ENCODE measurements at regions not wholly inside any gene's neighbourhood (a gene's known extent, or its start where the extent isn't known, plus 50 kb on each side); places are given as distances from the start of the nearest gene placed in this dataset.

DNA sequence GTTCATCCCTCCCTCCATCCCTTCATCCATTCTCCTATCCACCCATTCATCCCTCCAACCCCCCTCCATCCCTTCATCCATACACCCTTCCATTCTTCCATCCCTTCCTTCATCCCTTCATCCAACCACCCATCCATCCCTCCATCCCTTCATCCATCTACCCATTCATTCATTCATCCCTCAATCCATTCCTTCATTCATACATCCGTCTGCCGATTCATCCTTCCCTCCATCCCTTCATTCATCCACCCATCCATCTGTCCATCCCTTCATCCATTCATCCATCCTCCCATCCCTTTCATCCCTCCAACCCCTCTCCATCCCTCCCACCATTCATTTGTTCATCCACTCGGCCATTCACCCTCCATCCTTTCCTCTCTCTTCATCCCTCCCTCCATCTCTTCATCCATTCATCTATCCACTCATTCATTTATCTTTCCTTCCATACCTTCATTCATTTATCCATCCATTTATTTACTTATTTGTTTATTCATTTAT is 95.7 kb downstream of the FOXL1 start:
- H3K4me1 ChIP-seq (ENCODE audit: control insufficient read depth in 2 of 2, insufficient read depth in 2 of 2, low read length in 2 of 2): peaks cover 0 to 12% of the 10 kb centered on the region in 2 donors
- H3K27me3 ChIP-seq (ENCODE audit: control insufficient read depth in 2 of 2, insufficient read depth in 1 of 2, low read length in 1 of 2): no peaks in the 10 kb centered on the region
- no peaks in the 10 kb centered on the region for H3K36me3 ChIP-seq (ENCODE audit: control insufficient read depth in 2 of 2, insufficient read depth in 2 of 2, low read length in 1 of 2)
- no peak for DNase-seq (ENCODE audit: low read depth in 6 of 9, low spot score in 9 of 9)
- 95% methylated on average over 3 of the region's 3 CpGs for WGBS
- H3K9me3 ChIP-seq (ENCODE audit: control insufficient read depth in 2 of 2, insufficient read depth in 1 of 2, low read length in 1 of 2): peaks cover 0 to 3% of the 10 kb centered on the region in 2 donors
- no peak overlapping the region for H3K27ac ChIP-seq (ENCODE audit: low read depth in 1 of 2, low read length in 1 of 2)
- H3K4me3 ChIP-seq (ENCODE audit: low read length in 2 of 2): no peak overlapping the region

DNA sequence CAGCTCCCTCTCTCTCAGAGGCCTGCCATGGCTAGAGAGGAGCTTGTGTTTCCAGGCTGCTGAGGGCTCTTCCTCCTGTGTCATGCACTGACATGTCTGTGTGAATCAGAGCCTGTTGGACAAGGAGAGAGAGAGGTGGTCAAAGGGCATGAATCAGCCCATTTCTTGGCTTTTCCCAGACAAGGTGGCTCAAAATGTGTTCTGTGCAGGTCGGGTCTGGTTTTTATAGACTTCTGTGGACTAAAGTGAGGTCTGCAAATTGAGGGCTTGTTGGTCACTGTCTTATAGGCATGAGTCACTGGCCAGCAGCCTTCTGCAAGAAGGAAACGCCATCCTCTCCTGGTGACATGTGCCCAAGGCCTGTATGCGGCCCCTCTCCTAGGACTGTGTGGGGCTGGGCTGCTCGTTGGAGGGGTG is 97.9 kb downstream of the FOXL1 start:
- no peaks in the 10 kb centered on the region for H3K36me3 ChIP-seq (ENCODE audit: control insufficient read depth in 2 of 2, insufficient read depth in 2 of 2, low read length in 1 of 2)
- H3K4me3 ChIP-seq (ENCODE audit: low read length in 2 of 2): no peak overlapping the region
- no peak for DNase-seq (ENCODE audit: low read depth in 6 of 9, low spot score in 9 of 9)
- no peak overlapping the region for H3K27ac ChIP-seq (ENCODE audit: low read depth in 1 of 2, low read length in 1 of 2)
- WGBS: 91% methylated on average over 4 of the region's 4 CpGs
- no peaks in the 10 kb centered on the region for H3K27me3 ChIP-seq (ENCODE audit: control insufficient read depth in 2 of 2, insufficient read depth in 1 of 2, low read length in 1 of 2)
- no peaks in the 10 kb centered on the region for H3K9me3 ChIP-seq (ENCODE audit: control insufficient read depth in 2 of 2, insufficient read depth in 1 of 2, low read length in 1 of 2)
- no peaks in the 10 kb centered on the region for H3K4me1 ChIP-seq (ENCODE audit: control insufficient read depth in 2 of 2, insufficient read depth in 2 of 2, low read length in 2 of 2)

DNA sequence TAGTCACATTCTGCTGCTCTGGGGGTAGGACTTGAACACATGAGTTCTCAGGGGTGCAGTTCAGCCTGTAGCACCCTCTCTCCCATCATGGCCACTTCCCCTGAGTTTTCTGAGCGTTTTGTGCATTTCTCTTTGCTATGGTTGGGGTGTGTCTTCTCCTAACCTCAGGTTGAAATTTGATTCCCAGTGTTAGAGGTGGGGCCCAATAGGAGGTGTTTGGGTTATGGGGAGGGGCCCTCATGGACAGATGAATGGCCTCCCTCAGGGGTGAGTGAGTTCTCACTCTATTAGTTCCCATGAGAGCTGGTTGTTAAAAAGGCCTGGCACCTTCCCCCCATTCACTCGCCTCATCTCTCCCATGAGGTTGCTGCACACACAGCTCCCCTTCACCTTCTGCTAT is 101.1 kb downstream of the FOXL1 start:
- H3K27me3 ChIP-seq (ENCODE audit: control insufficient read depth in 2 of 2, insufficient read depth in 1 of 2, low read length in 1 of 2): no peaks in the 10 kb centered on the region
- H3K9me3 ChIP-seq (ENCODE audit: control insufficient read depth in 2 of 2, insufficient read depth in 1 of 2, low read length in 1 of 2): no peaks in the 10 kb centered on the region
- no peak for DNase-seq (ENCODE audit: low read depth in 6 of 9, low spot score in 9 of 9)
- no peaks in the 10 kb centered on the region for H3K36me3 ChIP-seq (ENCODE audit: control insufficient read depth in 2 of 2, insufficient read depth in 2 of 2, low read length in 1 of 2)
- H3K27ac ChIP-seq (ENCODE audit: low read depth in 1 of 2, low read length in 1 of 2): no peak overlapping the region
- H3K4me1 ChIP-seq (ENCODE audit: control insufficient read depth in 2 of 2, insufficient read depth in 2 of 2, low read length in 2 of 2): no peaks in the 10 kb centered on the region
- WGBS: 85% methylated on average over 2 of the region's 2 CpGs
- no peak overlapping the region for H3K4me3 ChIP-seq (ENCODE audit: low read length in 2 of 2)

DNA sequence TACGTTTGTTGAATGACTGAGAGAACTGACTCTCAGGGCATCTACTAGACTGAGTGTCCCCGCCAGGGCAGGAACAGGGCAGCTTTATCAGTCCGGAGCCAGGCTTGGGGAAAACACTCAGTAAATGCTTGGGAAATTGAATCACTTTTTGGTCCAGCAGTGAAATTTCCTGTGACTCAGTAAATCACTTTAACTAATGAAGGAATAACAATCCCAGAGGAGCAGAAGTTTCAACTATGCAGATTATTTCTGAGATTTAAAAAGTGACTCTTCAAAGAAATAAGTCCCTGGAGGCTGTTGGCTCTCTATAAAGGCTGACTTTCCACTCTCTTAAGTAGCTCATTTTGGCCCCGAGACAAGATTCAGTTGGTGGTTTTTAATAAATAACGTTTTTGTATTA is 101.8 kb downstream of the FOXL1 start:
- DNase-seq (ENCODE audit: low read depth in 6 of 9, low spot score in 9 of 9): no peak

DNA sequence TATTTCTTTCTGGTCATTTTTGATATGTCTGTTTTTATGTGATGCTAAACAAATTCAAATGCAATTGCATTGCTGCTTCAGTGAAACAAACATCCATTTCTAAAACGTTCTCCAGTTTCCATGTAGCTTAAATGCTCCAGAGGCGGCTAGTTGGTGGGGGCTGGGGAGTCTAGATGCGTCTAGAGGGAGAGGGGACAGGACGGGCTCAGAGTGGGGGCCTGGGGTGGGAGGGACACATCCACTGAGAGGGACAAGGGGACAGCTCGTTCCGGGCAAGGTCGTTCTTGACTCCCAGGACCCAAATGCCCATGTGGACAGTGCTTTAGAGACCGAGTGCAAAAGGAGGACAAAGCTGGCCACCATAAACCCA is 102.3 kb downstream of the FOXL1 start:
- H3K4me1 ChIP-seq (ENCODE audit: control insufficient read depth in 2 of 2, insufficient read depth in 2 of 2, low read length in 2 of 2): no peaks in the 10 kb centered on the region
- 72% methylated on average over 8 of the region's 8 CpGs for WGBS
- no peak for DNase-seq (ENCODE audit: low read depth in 6 of 9, low spot score in 9 of 9)
- H3K27ac ChIP-seq (ENCODE audit: low read depth in 1 of 2, low read length in 1 of 2): no peak overlapping the region
- H3K4me3 ChIP-seq (ENCODE audit: low read length in 2 of 2): no peak overlapping the region
- no peaks in the 10 kb centered on the region for H3K27me3 ChIP-seq (ENCODE audit: control insufficient read depth in 2 of 2, insufficient read depth in 1 of 2, low read length in 1 of 2)
- no peaks in the 10 kb centered on the region for H3K9me3 ChIP-seq (ENCODE audit: control insufficient read depth in 2 of 2, insufficient read depth in 1 of 2, low read length in 1 of 2)
- no peaks in the 10 kb centered on the region for H3K36me3 ChIP-seq (ENCODE audit: control insufficient read depth in 2 of 2, insufficient read depth in 2 of 2, low read length in 1 of 2)

More for the DNA sequence above, 101.8 kb downstream of the FOXL1 start:
- no peaks in the 10 kb centered on the region for H3K27me3 ChIP-seq (ENCODE audit: control insufficient read depth in 2 of 2, insufficient read depth in 1 of 2, low read length in 1 of 2)
- no peak overlapping the region for H3K4me3 ChIP-seq (ENCODE audit: low read length in 2 of 2)
- no peaks in the 10 kb centered on the region for H3K9me3 ChIP-seq (ENCODE audit: control insufficient read depth in 2 of 2, insufficient read depth in 1 of 2, low read length in 1 of 2)
- H3K36me3 ChIP-seq (ENCODE audit: control insufficient read depth in 2 of 2, insufficient read depth in 2 of 2, low read length in 1 of 2): no peaks in the 10 kb centered on the region
- no peak overlapping the region for H3K27ac ChIP-seq (ENCODE audit: low read depth in 1 of 2, low read length in 1 of 2)
- no peaks in the 10 kb centered on the region for H3K4me1 ChIP-seq (ENCODE audit: control insufficient read depth in 2 of 2, insufficient read depth in 2 of 2, low read length in 2 of 2)
- WGBS: 66% methylated on average over 5 of the region's 5 CpGs

DNA sequence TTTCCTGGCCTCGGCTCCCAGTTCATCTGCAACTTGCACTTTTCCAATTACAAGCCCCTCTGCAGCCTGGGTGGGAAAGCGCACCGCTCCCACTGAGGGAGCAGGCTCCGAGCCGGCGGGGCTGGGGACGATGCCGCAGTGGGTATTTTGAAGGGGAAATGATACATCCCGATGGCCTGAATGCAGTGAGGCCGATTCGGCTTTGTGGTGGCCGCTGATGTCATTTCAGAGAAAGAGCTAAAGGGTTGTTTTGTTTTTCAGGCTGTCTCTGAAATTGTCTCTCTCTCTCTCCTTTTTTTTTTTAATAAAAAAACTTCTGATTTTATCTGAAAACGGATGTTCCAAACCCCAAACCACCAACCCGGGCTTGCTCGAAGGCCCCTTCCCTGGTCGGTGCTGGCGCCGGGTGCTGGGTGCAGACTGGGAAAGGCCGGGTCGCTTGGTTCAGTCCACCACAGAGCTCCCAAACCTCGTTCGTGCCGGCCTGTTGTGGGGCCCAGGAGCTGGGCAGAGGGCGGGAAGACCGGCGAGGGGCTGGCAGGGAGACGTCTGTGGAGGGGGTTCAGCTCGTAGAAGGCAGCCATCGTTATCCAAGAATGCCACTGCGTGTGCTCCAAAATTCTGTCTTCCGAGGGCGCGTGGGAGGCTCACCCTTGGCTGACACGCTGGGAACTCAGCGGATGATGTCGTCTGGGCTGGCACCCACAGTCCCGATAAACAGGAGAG is 102.8 kb downstream of the FOXL1 start:
- Histone ChIP-seq H3K4me3 (ENCODE audit: low read length in 2 of 2) (no peak overlapping the region), H3K36me3 (ENCODE audit: control insufficient read depth in 2 of 2, insufficient read depth in 2 of 2, low read length in 1 of 2) (no peaks in the 10 kb centered on the region), H3K27me3 (ENCODE audit: control insufficient read depth in 2 of 2, insufficient read depth in 1 of 2, low read length in 1 of 2) (no peaks in the 10 kb centered on the region), H3K9me3 (ENCODE audit: control insufficient read depth in 2 of 2, insufficient read depth in 1 of 2, low read length in 1 of 2) (no peaks in the 10 kb centered on the region), H3K4me1 (ENCODE audit: control insufficient read depth in 2 of 2, insufficient read depth in 2 of 2, low read length in 2 of 2) (no peaks in the 10 kb centered on the region), H3K27ac (ENCODE audit: low read depth in 1 of 2, low read length in 1 of 2) (no peak overlapping the region)
- DNase-seq (ENCODE audit: low read depth in 6 of 9, low spot score in 9 of 9): no peak
- WGBS: 87% methylated on average over 37 of the region's 37 CpGs

DNA sequence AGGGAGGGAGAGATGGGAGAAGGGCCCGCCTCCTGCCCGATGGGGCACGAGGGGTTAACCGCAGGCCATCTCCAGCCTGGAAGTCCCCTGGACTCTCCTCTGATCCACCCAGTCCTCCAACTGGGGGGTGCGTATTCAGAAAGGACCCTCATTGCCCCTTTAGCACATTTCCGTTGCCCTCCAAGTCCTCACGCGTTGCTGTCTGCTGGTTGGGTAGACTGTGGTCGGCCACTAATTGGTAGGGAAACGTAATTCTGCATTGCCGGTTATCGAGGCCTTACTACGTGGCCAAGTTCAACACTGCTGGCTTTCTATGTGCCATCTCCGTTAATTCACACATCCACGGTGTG is 103.4 kb downstream of the FOXL1 start:
- 97% methylated on average over 15 of the region's 15 CpGs for WGBS
- no peaks in the 10 kb centered on the region for H3K9me3 ChIP-seq (ENCODE audit: control insufficient read depth in 2 of 2, insufficient read depth in 1 of 2, low read length in 1 of 2)
- H3K4me1 ChIP-seq (ENCODE audit: control insufficient read depth in 2 of 2, insufficient read depth in 2 of 2, low read length in 2 of 2): no peaks in the 10 kb centered on the region
- no peak overlapping the region for H3K4me3 ChIP-seq (ENCODE audit: low read length in 2 of 2)
- no peak for DNase-seq (ENCODE audit: low read depth in 6 of 9, low spot score in 9 of 9)
- no peaks in the 10 kb centered on the region for H3K36me3 ChIP-seq (ENCODE audit: control insufficient read depth in 2 of 2, insufficient read depth in 2 of 2, low read length in 1 of 2)
- H3K27me3 ChIP-seq (ENCODE audit: control insufficient read depth in 2 of 2, insufficient read depth in 1 of 2, low read length in 1 of 2): no peaks in the 10 kb centered on the region
- H3K27ac ChIP-seq (ENCODE audit: low read depth in 1 of 2, low read length in 1 of 2): no peak overlapping the region

DNA sequence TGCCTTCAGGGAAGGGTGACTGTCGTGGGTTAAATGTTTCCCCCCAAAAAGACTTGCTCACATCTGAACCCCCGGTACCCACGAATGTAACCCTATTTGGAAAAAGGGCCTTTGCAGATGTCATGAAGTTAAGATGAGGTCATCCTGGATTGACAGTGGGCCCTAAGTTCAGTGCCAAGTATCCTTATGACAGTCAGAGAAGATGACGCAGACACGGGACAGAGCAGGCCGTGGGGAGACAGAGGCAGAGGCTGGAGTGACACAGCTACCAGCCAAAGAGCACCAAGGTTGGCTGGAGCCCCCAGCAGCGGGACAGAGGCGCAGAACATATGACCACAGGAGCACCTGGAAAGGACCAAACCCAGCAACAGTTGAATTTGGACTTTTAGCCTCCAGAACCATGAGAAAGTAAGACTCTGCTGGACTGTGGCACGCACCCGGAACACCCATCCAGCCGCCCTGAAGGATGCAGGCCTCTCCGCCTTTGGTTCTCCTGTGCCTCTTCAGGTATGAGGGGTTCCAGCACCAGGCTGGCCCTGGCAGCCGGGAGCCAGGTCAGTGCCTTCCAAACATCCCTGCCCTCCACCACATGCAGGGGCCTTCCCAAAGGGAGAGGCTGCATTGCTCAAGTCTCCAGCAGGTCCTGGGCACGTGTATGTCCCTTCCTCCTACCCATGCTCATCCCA is 104.0 kb downstream of the FOXL1 start:
- Histone ChIP-seq H3K36me3 (ENCODE audit: control insufficient read depth in 2 of 2, insufficient read depth in 2 of 2, low read length in 1 of 2) (no peaks in the 10 kb centered on the region), H3K4me1 (ENCODE audit: control insufficient read depth in 2 of 2, insufficient read depth in 2 of 2, low read length in 2 of 2) (no peaks in the 10 kb centered on the region), H3K27ac (ENCODE audit: low read depth in 1 of 2, low read length in 1 of 2) (no peak overlapping the region), H3K9me3 (ENCODE audit: control insufficient read depth in 2 of 2, insufficient read depth in 1 of 2, low read length in 1 of 2) (no peaks in the 10 kb centered on the region), H3K27me3 (ENCODE audit: control insufficient read depth in 2 of 2, insufficient read depth in 1 of 2, low read length in 1 of 2) (no peaks in the 10 kb centered on the region), H3K4me3 (ENCODE audit: low read length in 2 of 2) (no peak overlapping the region)
- no peak for DNase-seq (ENCODE audit: low read depth in 6 of 9, low spot score in 9 of 9)
- WGBS: 93% methylated on average over 14 of the region's 14 CpGs

DNA sequence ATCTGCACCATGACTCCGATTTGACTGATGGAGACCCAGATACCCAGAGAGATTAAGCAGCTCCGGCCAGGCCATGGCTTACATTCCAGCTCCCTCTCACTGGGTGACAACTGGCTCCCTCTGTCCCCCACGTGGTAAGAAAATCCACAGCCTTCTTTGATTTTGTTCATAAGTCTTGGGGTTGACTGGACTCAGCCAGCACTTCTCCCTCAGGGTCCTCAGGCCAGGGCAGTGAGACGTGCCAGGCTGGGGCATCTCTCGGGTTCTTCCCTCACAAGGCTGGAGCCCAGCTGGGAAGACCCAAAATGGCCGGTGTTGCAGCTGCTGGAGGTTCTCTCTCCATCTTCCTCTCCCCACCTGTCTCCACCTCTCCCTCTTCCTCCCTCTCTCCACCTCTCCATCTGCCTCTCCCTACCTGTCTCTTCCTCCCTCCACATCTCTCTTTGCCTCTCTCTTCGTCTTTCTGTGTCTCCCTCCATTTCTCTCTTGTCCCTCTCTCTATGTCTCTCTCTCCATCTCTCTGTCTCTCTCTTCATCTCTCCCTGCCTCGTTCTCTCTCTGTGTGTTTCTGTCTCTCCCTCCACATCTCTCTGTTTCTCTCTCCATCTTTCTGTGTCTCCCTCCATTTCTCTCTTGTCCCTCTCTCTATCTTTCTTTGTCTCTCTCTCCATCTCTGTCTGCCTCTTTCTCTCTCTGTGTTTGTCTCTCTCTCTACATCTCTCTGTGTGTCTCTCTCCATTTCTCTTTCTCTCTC is 105.3 kb downstream of the FOXL1 start:
- Histone ChIP-seq H3K27ac (ENCODE audit: low read depth in 1 of 2, low read length in 1 of 2) (no peak overlapping the region), H3K4me1 (ENCODE audit: control insufficient read depth in 2 of 2, insufficient read depth in 2 of 2, low read length in 2 of 2) (no peaks in the 10 kb centered on the region), H3K9me3 (ENCODE audit: control insufficient read depth in 2 of 2, insufficient read depth in 1 of 2, low read length in 1 of 2) (no peaks in the 10 kb centered on the region), H3K27me3 (ENCODE audit: control insufficient read depth in 2 of 2, insufficient read depth in 1 of 2, low read length in 1 of 2) (no peaks in the 10 kb centered on the region), H3K4me3 (ENCODE audit: low read length in 2 of 2) (no peak overlapping the region), H3K36me3 (ENCODE audit: control insufficient read depth in 2 of 2, insufficient read depth in 2 of 2, low read length in 1 of 2) (no peaks in the 10 kb centered on the region)
- DNase-seq (ENCODE audit: low read depth in 6 of 9, low spot score in 9 of 9): no peak
- WGBS: 87% methylated on average over 8 of the region's 8 CpGs

All from thymus (tissue), 11 donors.